IPS DF 6.9 (cell line): ENCODE measurements at regions not wholly inside any gene's neighbourhood (a gene's known extent, or its start where the extent isn't known, plus 50 kb on each side); places are given as distances from the start of the nearest gene placed in this dataset.

Source experiments
- DNase-seq: peaks from one replicate; pipeline ENCODE4 v3.0.0-alpha.2; 2013; ENCODE audit warnings: low read depth, low spot score
- H3K27ac ChIP-seq: one replicate; pipeline ENCODE4 v1.5.1; 2013; ENCODE audit warnings: low read length, control low read depth
- H3K27me3 ChIP-seq: 2 replicates; pipeline ENCODE4 v1.6.1; 2013; ENCODE audit warnings: mild to moderate bottlenecking, low read length; ENCODE audit not compliant: control insufficient read depth, insufficient read depth
- H3K36me3 ChIP-seq: 2 replicates; pipeline ENCODE4 v1.6.1; 2013; ENCODE audit warnings: low read length; ENCODE audit not compliant: control insufficient read depth, insufficient read depth
- H3K4me1 ChIP-seq: 2 replicates; pipeline ENCODE4 v1.6.1; 2013; ENCODE audit warnings: low read length; ENCODE audit not compliant: control insufficient read depth, insufficient read depth
- H3K4me3 ChIP-seq: 2 replicates; pipeline ENCODE4 v1.5.1; 2013; ENCODE audit warnings: mild to moderate bottlenecking, low read length
- H3K9me3 ChIP-seq: 2 replicates; pipeline ENCODE4 v1.6.1; 2013; ENCODE audit warnings: low read length, inconsistent platforms; ENCODE audit not compliant: control insufficient read depth, insufficient read depth
- WGBS: extraction: QIAGEN DNeasy Blood & Tissue Kit; methylation state at CpG from one replicate; pipeline ENCODE4 v1.1.7; 2013; ENCODE audit warnings: mixed read lengths, missing lambda C conversion rate; ENCODE audit not compliant: insufficient read length, insufficient coverage; 5-methylcytosine and 5-hydroxymethylcytosine counted together

GRCh38 chr6:40251637-40252300 lies 317.5 kb upstream of the MOCS1 start:
- H3K27ac ChIP-seq: no peak overlapping the region
- no CpG with 5 or more reads among the region's 3 CpGs for WGBS
- no peaks in the 10 kb centered on the region for H3K4me1 ChIP-seq
- no peak overlapping the region for H3K4me3 ChIP-seq
- H3K36me3 ChIP-seq: no peaks in the 10 kb centered on the region
- H3K9me3 ChIP-seq: no peaks in the 10 kb centered on the region
- H3K27me3 ChIP-seq: no peaks in the 10 kb centered on the region
- no peak for DNase-seq

DNA sequence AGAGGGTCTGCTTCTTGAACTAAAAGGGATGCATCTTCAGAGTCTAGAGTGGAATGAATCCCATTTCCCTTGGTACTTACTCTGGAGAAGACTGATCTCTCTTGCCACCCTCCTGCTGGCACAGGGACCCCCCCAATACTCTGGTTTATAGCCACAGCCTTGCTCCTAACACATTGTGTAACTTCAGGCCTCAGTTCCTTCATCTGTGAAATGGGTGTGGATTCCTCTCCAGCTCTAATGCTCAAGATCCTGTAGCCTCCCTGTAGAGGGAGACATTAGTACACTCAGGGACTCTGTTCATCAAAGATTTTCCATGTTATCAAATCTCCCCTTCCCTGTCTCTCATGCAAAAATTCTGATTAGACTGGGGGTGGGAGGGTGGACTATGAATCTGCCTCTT lies 315.7 kb upstream of the MOCS1 start:
- H3K27ac ChIP-seq: no peak overlapping the region
- no peaks in the 10 kb centered on the region for H3K27me3 ChIP-seq
- H3K4me3 ChIP-seq: no peak overlapping the region
- H3K36me3 ChIP-seq: no peaks in the 10 kb centered on the region
- DNase-seq: no peak
- no peaks in the 10 kb centered on the region for H3K9me3 ChIP-seq
- no peaks in the 10 kb centered on the region for H3K4me1 ChIP-seq

DNA sequence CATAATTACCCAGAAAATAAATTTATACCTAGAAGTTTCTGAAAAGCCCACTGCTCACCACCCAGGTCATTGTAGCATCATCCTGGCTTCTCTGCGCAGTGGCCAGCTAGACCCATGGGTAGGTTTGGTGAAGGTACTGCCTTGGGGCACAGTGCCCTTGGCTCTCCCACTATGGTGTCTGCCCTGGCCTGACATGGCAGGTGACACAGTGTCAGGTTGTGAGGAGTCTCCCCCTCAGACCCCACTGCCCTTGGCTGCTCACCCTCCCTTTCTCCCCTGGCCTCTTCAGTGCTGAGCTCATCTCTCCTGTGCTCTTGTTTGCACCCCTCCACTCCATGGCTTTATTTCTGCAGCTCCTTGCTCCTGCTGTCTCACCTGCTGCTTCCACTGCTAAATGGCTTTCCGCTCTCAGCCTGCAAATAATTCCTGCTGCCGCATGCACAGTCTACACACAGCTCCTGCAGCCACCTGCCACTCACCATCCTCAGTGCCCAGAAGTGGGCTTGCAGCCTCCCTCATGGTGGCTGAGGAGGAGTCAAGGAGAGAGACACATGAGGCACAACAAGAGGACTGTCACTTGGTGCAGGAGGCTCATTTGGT lies 313.4 kb upstream of the MOCS1 start:
- DNase-seq: no peak
- no peak overlapping the region for H3K4me3 ChIP-seq
- WGBS: no CpG with 5 or more reads among the region's 3 CpGs
- H3K36me3 ChIP-seq: no peaks in the 10 kb centered on the region
- H3K4me1 ChIP-seq: no peaks in the 10 kb centered on the region
- no peak overlapping the region for H3K27ac ChIP-seq
- no peaks in the 10 kb centered on the region; the same call in 1 of the 2 replicates for H3K9me3 ChIP-seq
- H3K27me3 ChIP-seq: no peaks in the 10 kb centered on the region

- Histone ChIP-seq H3K27me3 (no peaks in the 10 kb centered on the region), H3K4me1 (no peaks in the 10 kb centered on the region), H3K9me3 (no peaks in the 10 kb centered on the region; the same call in 1 of the 2 replicates), H3K27ac (no peak overlapping the region), H3K4me3 (no peak overlapping the region), H3K36me3 (no peaks in the 10 kb centered on the region)
- WGBS: no CpG with 5 or more reads among the region's 1 CpG
- no peak for DNase-seq
Observed at GRCh38 chr6:40244699-40245098, 310.4 kb upstream of the MOCS1 start.

DNA sequence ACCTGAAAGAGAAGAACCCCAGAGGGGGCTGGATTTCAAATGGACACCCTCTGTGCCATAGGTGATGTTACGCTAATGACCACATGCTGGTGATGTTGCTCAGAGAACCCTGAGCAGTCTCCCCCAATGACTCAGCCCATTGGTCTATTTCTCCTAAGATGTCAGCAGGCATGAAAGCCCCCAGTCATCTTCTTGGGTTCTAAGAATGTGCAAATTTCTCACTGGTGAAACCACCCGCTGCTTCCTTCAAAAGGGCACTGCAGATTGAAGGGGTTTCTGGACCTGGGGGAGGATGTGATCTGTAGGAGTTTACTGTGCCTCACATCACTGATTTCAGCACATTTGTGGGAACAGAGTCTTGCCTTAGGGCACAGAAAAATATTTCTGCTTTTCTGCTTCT lies 298.4 kb upstream of the MOCS1 start:
- H3K4me1 ChIP-seq: peaks cover under 1% of the 10 kb centered on the region; the same call in 1 of the 2 replicates
- H3K4me3 ChIP-seq: no peak overlapping the region
- no peaks in the 10 kb centered on the region for H3K9me3 ChIP-seq
- H3K27me3 ChIP-seq: no peaks in the 10 kb centered on the region
- H3K36me3 ChIP-seq: no peaks in the 10 kb centered on the region
- no peak for DNase-seq
- no CpG with 5 or more reads among the region's 2 CpGs for WGBS
- H3K27ac ChIP-seq: no peak overlapping the region

GRCh38 chr6:40227735-40228134 lies 293.5 kb upstream of the MOCS1 start:
- no CpG with 5 or more reads among the region's 8 CpGs for WGBS
- no peaks in the 10 kb centered on the region for H3K9me3 ChIP-seq
- DNase-seq: no peak
- no peaks in the 10 kb centered on the region for H3K27me3 ChIP-seq
- no peaks in the 10 kb centered on the region for H3K36me3 ChIP-seq
- H3K27ac ChIP-seq: no peak overlapping the region
- H3K4me1 ChIP-seq: peaks cover 4% of the 10 kb centered on the region
- no peak overlapping the region for H3K4me3 ChIP-seq

DNA sequence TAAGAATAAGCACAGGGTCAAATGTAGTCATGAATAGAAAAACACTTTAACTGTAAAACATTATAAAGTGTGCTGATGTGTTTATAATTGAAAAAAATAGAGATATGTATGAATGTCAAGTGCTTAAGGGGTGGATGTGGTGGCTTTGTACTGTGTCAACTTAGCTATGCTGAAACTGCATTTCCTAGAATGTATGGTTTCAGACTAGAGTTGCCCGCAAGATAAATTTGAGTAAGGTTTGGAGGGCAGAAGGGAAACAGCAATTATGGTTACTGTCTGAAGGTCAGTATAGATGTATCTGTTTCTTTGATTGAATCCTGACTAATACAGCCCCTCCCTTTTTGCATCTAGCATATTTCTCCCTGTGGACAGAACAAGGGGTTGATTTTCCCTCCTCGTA lies 288.1 kb upstream of the MOCS1 start:
- Histone ChIP-seq H3K27ac (no peak overlapping the region), H3K27me3 (no peaks in the 10 kb centered on the region)
- WGBS: no CpG with 5 or more reads among the region's 2 CpGs

GRCh38 chr6:40219799-40220198 lies 285.5 kb upstream of the MOCS1 start:
- Histone ChIP-seq H3K36me3 (no peaks in the 10 kb centered on the region), H3K27ac (no peak overlapping the region), H3K27me3 (no peaks in the 10 kb centered on the region), H3K4me1 (no peaks in the 10 kb centered on the region), H3K4me3 (no peak overlapping the region), H3K9me3 (no peaks in the 10 kb centered on the region)
- WGBS: no CpG with 5 or more reads among the region's 2 CpGs
- DNase-seq: no peak

More for the DNA sequence above, 288.1 kb upstream of the MOCS1 start:
- H3K9me3 ChIP-seq: no peaks in the 10 kb centered on the region
- no peaks in the 10 kb centered on the region for H3K36me3 ChIP-seq
- no peak overlapping the region for H3K4me3 ChIP-seq
- H3K4me1 ChIP-seq: no peaks in the 10 kb centered on the region
- no peak for DNase-seq

DNA sequence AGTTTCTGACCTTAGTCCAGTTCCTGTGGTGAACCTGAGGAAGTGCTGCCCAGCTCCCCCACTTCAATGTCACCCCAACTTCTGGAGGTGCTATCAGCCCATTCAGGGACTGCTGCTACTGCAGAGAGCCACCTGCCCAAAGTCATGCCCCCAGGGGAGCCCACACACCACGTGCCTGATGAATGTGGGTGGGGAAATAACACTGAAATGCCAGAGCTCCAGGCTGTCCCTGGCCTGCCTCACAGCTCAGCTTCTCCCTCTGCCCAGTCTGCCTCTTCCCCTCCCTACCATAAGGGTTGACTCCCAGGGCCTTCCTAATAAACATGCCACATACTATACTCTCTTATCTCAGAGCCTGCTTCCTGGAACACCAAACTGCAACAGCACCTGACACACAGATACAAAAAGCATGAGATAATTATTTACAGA lies 276.4 kb upstream of the MOCS1 start:
- H3K27ac ChIP-seq: no peak overlapping the region
- H3K9me3 ChIP-seq: no peaks in the 10 kb centered on the region
- H3K4me3 ChIP-seq: no peak overlapping the region
- no CpG with 5 or more reads among the region's 1 CpG for WGBS
- no peaks in the 10 kb centered on the region for H3K4me1 ChIP-seq
- no peak for DNase-seq
- no peaks in the 10 kb centered on the region for H3K27me3 ChIP-seq
- no peaks in the 10 kb centered on the region for H3K36me3 ChIP-seq

DNA sequence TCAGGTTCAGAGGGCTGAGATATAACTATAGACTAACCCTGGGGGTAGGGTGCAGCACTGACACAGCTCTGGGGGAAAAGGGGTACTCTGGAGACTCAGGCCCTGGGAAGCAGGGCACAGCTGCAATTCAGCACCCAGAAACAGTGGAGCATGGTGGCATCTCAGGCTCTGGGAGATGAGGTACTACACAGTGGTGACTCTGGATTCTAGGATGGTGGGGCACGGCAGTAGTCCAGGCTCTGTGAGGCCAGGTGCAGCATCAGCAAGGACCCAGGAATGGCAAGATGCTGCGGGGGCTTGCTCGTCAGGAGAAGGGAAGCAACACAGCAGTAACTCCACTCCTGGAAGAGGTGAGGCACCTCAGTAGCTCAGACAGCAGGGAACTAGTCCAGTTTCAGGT lies 271.5 kb upstream of the MOCS1 start:
- Histone ChIP-seq H3K4me3 (no peak overlapping the region; the same call in 1 of the 2 replicates), H3K27ac (no peak overlapping the region), H3K27me3 (no peaks in the 10 kb centered on the region), H3K9me3 (no peaks in the 10 kb centered on the region), H3K36me3 (no peaks in the 10 kb centered on the region), H3K4me1 (no peaks in the 10 kb centered on the region)
- DNase-seq: no peak
- WGBS: no CpG with 5 or more reads among the region's 3 CpGs

- no peak for DNase-seq
- Histone ChIP-seq H3K4me3 (no peak overlapping the region), H3K9me3 (no peaks in the 10 kb centered on the region), H3K4me1 (no peaks in the 10 kb centered on the region), H3K27ac (no peak overlapping the region), H3K36me3 (no peaks in the 10 kb centered on the region), H3K27me3 (no peaks in the 10 kb centered on the region)
- WGBS: no CpG with 5 or more reads among the region's 1 CpG
Observed at GRCh38 chr6:40205004-40205403, 270.7 kb upstream of the MOCS1 start.
